ENCODE measurements at regions not wholly inside any gene's neighbourhood (a gene's known extent, or its start where the extent isn't known, plus 50 kb on each side); places are given as distances from the start of the nearest gene placed in this dataset.

DNA sequence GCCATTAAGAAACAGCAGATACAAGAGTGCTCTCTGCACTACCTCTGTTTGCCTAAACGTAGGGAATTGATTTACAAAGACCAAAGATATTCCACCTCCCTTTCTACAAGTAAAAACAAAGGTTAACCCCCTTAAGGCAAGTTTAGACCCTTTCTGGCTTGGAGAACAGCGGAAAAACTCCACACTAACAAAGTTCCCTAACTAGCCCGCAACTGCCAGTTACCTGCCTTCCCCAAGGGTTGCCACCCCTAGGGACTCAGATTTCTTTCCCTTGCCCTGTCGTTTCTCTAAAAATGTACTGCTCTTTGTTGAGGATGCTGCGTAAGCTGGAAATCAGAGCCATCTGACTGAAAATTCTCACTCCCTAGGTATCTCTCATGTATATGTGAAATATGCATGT is 627.5 kb upstream of the SOX11 start:
- H3K4me1 ChIP-seq, result no peaks in the 10 kb centered on the region
- no peak overlapping the region for H3K4me3 ChIP-seq
- no peaks in the 10 kb centered on the region for H3K36me3 ChIP-seq (replicated peaks)
- H3K27me3 ChIP-seq (ENCODE audit: low read depth), result no peaks in the 10 kb centered on the region
- no peak for DNase-seq (ENCODE audit: low spot score in 2 of 2)
- in situ Hi-C loops (cut with MboI; ENCODE audit: low sequenced_read_pairs), result no loop called here
- no peaks in the 10 kb centered on the region for H3K9me3 ChIP-seq

DNA sequence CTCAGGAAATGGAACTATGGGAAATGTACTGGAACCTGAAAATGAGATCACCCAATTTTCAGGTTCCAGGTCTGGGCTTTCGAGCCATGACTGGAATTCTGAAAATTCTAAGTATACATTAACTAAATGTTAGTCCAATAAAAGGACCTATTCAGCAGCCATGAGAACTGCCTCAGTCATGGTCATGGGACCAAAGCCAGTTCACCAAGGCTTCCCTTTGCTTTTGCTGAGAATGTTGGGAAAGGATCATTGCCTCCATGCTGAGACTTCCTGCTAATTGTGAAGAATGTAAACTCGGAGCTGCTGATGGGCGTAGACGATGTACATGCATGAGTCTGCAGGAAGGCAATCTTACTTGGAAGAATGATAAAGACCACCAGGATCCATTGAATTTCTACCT is 624.4 kb upstream of the SOX11 start:
- DNase-seq (ENCODE audit: low spot score in 2 of 2), result no peak
- no peaks in the 10 kb centered on the region for H3K4me1 ChIP-seq
- H3K27me3 ChIP-seq (ENCODE audit: low read depth), result no peaks in the 10 kb centered on the region
- H3K36me3 ChIP-seq (replicated peaks), result no peaks in the 10 kb centered on the region
- in situ Hi-C loops (cut with MboI; ENCODE audit: low sequenced_read_pairs), result no loop called here
- H3K9me3 ChIP-seq, result no peaks in the 10 kb centered on the region
- H3K4me3 ChIP-seq, result no peak overlapping the region

DNA sequence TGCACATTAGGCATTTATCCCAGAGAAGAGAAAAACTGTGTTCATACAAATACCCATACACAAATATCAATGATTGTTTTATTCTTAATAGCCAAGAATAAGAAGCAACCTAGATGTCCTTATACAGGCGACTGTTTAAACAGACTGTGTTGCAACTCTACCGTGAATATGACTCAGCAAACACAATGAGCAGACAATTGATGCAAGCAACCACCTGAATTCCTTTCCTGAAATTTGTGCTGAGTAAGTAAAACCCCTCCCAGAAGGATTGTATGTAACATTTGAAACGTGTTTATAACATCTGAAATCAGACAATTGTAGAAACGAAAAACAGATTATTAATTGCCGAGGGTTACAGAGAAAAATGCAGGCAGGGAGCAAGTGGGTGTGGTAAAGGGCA is 621.9 kb upstream of the SOX11 start:
- in situ Hi-C loops (cut with MboI; ENCODE audit: low sequenced_read_pairs), result no loop called here
- H3K36me3 ChIP-seq (replicated peaks), result no peaks in the 10 kb centered on the region
- DNase-seq (ENCODE audit: low spot score in 2 of 2), result no peak

DNA sequence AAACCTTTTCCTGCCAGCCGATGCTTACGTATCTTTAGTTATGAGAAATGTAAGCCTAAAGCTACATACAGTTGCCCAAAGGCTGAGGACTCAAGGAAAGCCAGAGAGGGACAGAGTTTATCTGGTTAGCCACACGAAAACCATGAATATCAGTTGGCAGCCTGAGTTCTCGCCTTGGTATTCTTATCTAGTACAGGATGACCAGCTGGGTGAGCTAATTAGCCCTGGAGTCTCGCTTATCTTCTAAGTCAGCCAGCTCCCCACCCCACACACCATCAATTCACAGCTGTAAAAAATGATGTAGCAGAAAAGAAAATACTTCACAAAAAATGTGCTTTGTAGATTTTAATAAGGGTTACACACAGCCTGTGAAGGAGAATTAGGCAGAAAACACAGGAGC is 617.5 kb upstream of the SOX11 start:
- H3K36me3 ChIP-seq (replicated peaks), result no peaks in the 10 kb centered on the region
- no peak overlapping the region for H3K4me3 ChIP-seq
- H3K9me3 ChIP-seq, result no peaks in the 10 kb centered on the region
- no peak for DNase-seq (ENCODE audit: low spot score in 2 of 2)
- no peaks in the 10 kb centered on the region for H3K27me3 ChIP-seq (ENCODE audit: low read depth)
- in situ Hi-C loops (cut with MboI; ENCODE audit: low sequenced_read_pairs), result no loop called here
- no peaks in the 10 kb centered on the region for H3K4me1 ChIP-seq

More for the DNA sequence above, 621.9 kb upstream of the SOX11 start:
- no peak overlapping the region for H3K4me3 ChIP-seq
- no peaks in the 10 kb centered on the region for H3K4me1 ChIP-seq
- H3K9me3 ChIP-seq, result no peaks in the 10 kb centered on the region
- no peaks in the 10 kb centered on the region for H3K27me3 ChIP-seq (ENCODE audit: low read depth)

DNA sequence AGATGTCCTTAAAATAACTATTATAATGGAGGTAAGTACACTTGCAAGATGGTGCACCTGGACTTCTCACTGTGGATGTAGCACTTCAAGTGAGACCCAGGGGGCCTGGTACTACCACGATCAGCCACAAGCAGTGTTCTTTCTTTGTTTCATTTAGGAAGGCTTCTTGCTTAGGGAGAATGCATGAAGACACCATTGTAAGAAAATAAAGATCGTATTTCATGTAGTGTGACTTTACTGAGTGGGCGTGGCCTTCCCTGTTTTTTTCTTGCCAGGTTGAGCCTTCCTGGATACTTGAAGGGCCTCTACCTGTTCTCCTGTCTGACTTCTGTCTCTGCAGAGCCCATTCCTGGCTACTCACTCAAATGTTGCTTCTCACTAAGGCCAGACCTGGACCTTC is 615.6 kb upstream of the SOX11 start:
- no peak for DNase-seq (ENCODE audit: low spot score in 2 of 2)
- in situ Hi-C loops (cut with MboI; ENCODE audit: low sequenced_read_pairs), result no loop called here

DNA sequence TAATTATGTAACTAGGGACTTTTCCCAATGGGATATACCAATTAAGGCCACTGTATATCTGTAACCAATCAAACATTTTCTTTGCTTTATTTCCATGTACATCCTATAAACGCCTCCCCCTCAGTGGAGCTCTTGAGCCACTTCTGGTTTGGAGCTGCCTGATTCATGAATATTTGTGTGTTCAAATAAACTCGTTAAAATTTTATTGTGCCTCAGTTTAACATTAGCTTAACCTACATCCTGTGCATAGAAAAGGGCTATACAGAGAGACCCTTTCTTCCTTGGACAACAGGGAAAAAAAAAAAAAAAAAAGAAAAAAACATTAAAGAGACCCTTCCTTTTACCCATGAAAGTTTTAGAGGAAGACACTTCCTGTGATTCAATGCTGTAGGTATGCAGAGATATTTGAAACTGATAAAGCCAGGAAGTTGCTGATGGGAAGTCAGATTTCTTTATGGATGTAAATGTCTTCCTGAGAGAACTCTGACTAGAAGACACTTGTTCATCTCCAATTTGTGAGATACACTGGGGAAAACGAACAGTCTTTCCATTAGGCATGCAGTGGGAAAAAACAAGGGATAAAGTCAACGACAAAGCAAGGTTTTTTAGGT is 614.6 kb upstream of the SOX11 start:
- Histone ChIP-seq H3K9me3 (no peaks in the 10 kb centered on the region), H3K4me1 (no peaks in the 10 kb centered on the region), H3K27me3 (ENCODE audit: low read depth) (no peaks in the 10 kb centered on the region), H3K36me3 (replicated peaks) (no peaks in the 10 kb centered on the region), H3K4me3 (no peak overlapping the region)
- no peak for DNase-seq (ENCODE audit: low spot score in 2 of 2)
- in situ Hi-C loops (cut with MboI; ENCODE audit: low sequenced_read_pairs), result no loop called here

More for the DNA sequence above, 615.6 kb upstream of the SOX11 start:
- no peak overlapping the region for H3K4me3 ChIP-seq
- H3K36me3 ChIP-seq (replicated peaks), result no peaks in the 10 kb centered on the region
- H3K4me1 ChIP-seq, result no peaks in the 10 kb centered on the region
- no peaks in the 10 kb centered on the region for H3K9me3 ChIP-seq
- no peaks in the 10 kb centered on the region for H3K27me3 ChIP-seq (ENCODE audit: low read depth)

DNA sequence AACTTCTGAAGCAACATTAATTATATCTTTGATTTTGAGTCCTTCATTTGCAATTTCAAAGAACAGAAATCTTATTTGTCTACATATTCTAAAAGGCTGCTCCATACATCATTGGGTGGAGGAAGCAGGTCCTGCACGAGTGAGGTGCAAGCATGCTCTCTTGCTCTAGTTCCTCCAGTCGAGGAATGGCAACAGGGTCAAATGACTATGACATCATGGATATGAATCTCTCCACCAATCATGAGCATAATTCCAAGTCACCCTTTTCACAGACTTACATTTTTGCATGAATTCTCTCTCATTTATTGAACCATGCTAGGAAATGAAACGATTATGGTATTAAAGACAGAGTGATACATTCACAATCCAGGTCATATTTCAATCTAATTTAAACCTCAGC is 608.8 kb upstream of the SOX11 start:
- Histone ChIP-seq H3K27me3 (ENCODE audit: low read depth) (no peaks in the 10 kb centered on the region), H3K4me1 (no peaks in the 10 kb centered on the region), H3K36me3 (replicated peaks) (no peaks in the 10 kb centered on the region), H3K4me3 (no peak overlapping the region), H3K9me3 (no peaks in the 10 kb centered on the region)
- DNase-seq (ENCODE audit: low spot score in 2 of 2), result no peak
- in situ Hi-C loops (cut with MboI; ENCODE audit: low sequenced_read_pairs), result no loop called here

DNA sequence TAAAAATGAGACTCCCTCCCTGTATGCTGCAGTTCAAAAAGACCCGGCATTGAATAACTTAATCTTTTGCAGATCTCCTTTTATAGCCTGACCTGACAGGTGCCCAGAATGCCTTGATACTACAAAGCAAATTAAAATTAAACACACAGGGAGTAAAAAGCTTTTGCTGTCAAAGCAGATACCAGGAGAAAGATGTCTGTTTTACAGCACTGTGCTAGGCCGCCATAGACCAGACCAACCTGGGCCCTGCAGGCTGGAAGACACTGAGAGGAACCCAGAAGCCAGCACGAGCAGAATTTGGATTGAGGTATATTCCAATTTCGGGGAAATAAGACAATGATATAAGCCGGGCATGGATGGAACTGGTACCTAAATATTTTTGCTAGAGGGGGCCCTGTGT is 602.8 kb upstream of the SOX11 start:
- Histone ChIP-seq H3K27me3 (ENCODE audit: low read depth) (no peaks in the 10 kb centered on the region), H3K4me1 (no peaks in the 10 kb centered on the region), H3K4me3 (no peak overlapping the region), H3K9me3 (no peaks in the 10 kb centered on the region), H3K36me3 (replicated peaks) (no peaks in the 10 kb centered on the region)
- DNase-seq (ENCODE audit: low spot score in 2 of 2), result no peak
- in situ Hi-C loops (cut with MboI; ENCODE audit: low sequenced_read_pairs), result no loop called here

DNA sequence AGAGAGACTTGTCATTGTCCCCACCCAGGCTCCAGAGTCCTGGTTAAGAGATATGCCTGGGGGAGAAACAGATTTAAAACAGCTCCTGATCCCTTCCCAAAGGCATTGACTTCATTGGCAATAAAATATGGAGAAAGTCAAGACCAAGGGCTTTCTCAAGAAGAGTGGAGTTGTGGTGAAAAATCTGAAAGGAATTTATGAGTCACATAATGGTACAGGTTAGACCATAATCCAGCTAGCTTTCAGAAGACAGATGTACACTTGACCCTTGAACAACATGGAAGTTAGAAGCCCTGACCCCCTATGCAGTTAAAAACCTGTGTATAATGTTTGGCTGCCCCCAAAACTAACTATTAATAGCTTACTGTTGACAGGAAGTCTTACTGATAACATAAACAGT is 599.1 kb upstream of the SOX11 start:
- H3K36me3 ChIP-seq (replicated peaks), result no peaks in the 10 kb centered on the region
- DNase-seq (ENCODE audit: low spot score in 2 of 2), result no peak
- no peak overlapping the region for H3K4me3 ChIP-seq
- in situ Hi-C loops (cut with MboI; ENCODE audit: low sequenced_read_pairs), result no loop called here
- H3K4me1 ChIP-seq, result no peaks in the 10 kb centered on the region
- H3K27me3 ChIP-seq (ENCODE audit: low read depth), result no peaks in the 10 kb centered on the region
- H3K9me3 ChIP-seq, result no peaks in the 10 kb centered on the region

DNA sequence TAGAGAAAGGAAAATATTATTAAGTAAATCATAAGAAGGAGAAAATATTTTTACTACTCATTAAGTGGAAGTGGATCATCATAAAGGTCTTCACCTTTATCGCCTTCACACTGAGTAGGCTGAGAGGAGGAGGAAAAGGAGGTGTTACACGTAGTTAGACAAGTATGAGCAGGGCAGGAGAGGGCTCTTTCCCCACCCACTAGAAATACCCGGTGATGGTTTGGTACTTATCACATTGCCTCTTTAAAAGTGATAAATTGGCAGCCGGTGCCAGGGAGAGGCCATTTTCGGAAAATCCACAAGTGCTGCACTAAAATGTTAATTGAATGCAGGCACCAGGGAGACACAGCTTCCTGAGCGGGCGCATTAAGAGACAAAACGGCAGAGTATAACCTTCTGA is 598.7 kb upstream of the SOX11 start:
- in situ Hi-C loops (cut with MboI; ENCODE audit: low sequenced_read_pairs), result no loop called here
- no peaks in the 10 kb centered on the region for H3K9me3 ChIP-seq
- no peaks in the 10 kb centered on the region for H3K27me3 ChIP-seq (ENCODE audit: low read depth)
- H3K4me3 ChIP-seq, result no peak overlapping the region
- H3K4me1 ChIP-seq, result no peaks in the 10 kb centered on the region
- no peak for DNase-seq (ENCODE audit: low spot score in 2 of 2)
- no peaks in the 10 kb centered on the region for H3K36me3 ChIP-seq (replicated peaks)

DNA sequence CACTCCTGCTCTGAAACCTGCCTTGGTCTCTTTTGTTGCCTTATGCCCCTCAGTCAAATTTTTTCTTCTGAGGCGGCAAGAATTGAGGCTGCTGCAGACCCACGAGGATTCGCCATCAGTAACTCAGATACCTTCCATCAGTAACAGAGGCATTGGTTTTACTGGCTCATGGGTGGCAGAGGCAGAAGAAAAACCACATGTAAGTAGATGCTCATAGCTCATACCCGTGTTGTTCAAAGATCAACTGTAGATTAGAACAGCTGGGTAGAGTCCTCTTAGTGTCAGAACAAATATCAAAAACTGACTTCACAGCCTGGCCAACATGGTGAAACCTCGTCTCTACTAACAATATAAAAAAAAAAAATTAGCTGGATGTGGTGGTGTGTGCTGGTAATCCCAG is 598.0 kb upstream of the SOX11 start:
- no peak overlapping the region for H3K4me3 ChIP-seq
- no peaks in the 10 kb centered on the region for H3K27me3 ChIP-seq (ENCODE audit: low read depth)
- no peaks in the 10 kb centered on the region for H3K36me3 ChIP-seq (replicated peaks)
- in situ Hi-C loops (cut with MboI; ENCODE audit: low sequenced_read_pairs), result no loop called here
- H3K4me1 ChIP-seq, result no peaks in the 10 kb centered on the region
- no peaks in the 10 kb centered on the region for H3K9me3 ChIP-seq
- DNase-seq (ENCODE audit: low spot score in 2 of 2), result no peak

DNA sequence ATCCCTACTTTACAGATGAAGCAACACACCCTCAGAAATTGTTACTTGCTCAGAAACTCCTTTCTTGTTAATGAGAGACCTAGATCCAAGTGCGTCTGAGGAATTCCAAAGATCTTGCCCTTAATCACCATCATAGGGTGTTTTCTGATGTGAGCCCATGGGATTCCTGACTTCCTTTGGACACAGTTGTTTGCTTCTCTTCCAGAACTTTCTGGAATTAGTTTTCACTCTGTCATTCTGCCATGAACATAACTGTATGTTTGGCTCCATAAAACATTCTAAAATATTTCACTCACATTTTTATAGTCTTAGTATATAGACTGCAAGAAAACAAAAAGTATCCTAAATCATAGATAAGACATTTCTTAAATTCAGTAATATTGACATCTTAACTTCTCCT is 593.9 kb upstream of the SOX11 start:
- no peaks in the 10 kb centered on the region for H3K4me1 ChIP-seq
- no peak overlapping the region for H3K4me3 ChIP-seq
- no peaks in the 10 kb centered on the region for H3K27me3 ChIP-seq (ENCODE audit: low read depth)
- DNase-seq (ENCODE audit: low spot score in 2 of 2), result no peak
- H3K9me3 ChIP-seq, result no peaks in the 10 kb centered on the region
- H3K36me3 ChIP-seq (replicated peaks), result no peaks in the 10 kb centered on the region
- in situ Hi-C loops (cut with MboI; ENCODE audit: low sequenced_read_pairs), result no loop called here

DNA sequence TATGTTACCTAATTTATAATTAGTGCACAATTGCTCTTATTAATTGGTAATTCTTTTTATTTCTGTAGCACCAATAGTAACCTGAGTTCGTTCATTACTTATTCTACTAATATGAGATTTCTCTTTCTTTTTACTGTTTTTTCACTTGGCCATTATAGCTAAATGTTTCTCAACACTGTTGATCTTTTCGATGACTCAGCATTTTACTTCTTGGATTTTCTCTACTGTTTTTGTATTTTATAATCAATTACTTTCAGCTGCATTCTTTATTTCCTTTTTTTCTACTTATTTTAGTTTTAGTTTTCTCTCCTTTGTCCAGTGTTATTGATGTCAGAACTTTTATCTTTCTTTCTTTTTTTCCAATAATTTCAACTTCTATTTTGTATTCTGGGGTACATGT is 589.4 kb upstream of the SOX11 start:
- no peak for DNase-seq (ENCODE audit: low spot score in 2 of 2)
- Histone ChIP-seq H3K36me3 (replicated peaks) (no peaks in the 10 kb centered on the region), H3K4me1 (no peaks in the 10 kb centered on the region), H3K27me3 (ENCODE audit: low read depth) (no peaks in the 10 kb centered on the region), H3K4me3 (no peak overlapping the region), H3K9me3 (no peaks in the 10 kb centered on the region)
- in situ Hi-C loops (cut with MboI; ENCODE audit: low sequenced_read_pairs), result no loop called here

DNA sequence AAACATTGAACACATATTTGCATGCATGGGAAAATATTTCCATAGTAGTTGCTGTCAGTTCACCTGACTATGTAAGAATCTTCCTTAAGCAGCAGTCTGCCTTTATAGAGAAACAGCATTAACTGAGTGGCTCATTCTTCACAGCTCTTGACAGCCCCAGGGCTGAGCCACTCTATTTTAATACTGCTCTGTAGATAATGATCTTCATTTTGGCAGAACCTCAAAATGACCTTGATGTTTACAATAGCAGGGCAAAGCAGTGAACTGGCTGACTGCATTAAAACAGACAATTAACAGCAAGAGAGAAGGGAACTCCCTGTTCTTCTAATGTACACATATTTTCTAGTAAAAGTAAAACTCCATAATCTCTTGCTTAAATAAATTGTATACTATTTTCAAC is 580.6 kb upstream of the SOX11 start:
- H3K4me1 ChIP-seq, result no peaks in the 10 kb centered on the region
- no peaks in the 10 kb centered on the region for H3K27me3 ChIP-seq (ENCODE audit: low read depth)
- H3K4me3 ChIP-seq, result no peak overlapping the region
- H3K9me3 ChIP-seq, result no peaks in the 10 kb centered on the region
- in situ Hi-C loops (cut with MboI; ENCODE audit: low sequenced_read_pairs), result no loop called here
- no peaks in the 10 kb centered on the region for H3K36me3 ChIP-seq (replicated peaks)
- DNase-seq (ENCODE audit: low spot score in 2 of 2), result no peak

DNA sequence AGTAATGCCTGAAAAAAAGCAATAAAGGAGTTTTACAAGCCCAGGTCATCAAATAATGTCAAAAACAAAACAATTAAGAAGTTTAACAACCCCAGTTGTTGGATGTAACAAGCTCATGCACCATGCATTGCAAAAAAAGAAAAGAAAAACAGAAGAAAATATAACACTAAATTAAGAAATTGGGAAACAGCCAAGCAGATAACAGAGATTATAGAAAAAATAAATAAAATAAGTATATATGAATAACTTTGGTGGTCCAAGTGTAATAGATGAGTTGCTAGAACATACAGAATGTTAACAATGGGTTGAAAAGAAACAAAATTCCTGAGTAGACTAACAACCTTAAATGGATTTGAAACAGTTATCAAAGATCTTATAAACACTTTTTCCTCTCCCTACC is 573.1 kb upstream of the SOX11 start:
- H3K27me3 ChIP-seq (ENCODE audit: low read depth), result no peaks in the 10 kb centered on the region
- H3K36me3 ChIP-seq (replicated peaks), result no peaks in the 10 kb centered on the region
- no peak overlapping the region for H3K4me3 ChIP-seq
- DNase-seq (ENCODE audit: low spot score in 2 of 2), result no peak
- no peaks in the 10 kb centered on the region for H3K9me3 ChIP-seq
- in situ Hi-C loops (cut with MboI; ENCODE audit: low sequenced_read_pairs), result no loop called here
- no peaks in the 10 kb centered on the region for H3K4me1 ChIP-seq
